ENCODE measurements at regions not wholly inside any gene's neighbourhood (a gene's known extent, or its start where the extent isn't known, plus 50 kb on each side); places are given as distances from the start of the nearest gene placed in this dataset.

DNA sequence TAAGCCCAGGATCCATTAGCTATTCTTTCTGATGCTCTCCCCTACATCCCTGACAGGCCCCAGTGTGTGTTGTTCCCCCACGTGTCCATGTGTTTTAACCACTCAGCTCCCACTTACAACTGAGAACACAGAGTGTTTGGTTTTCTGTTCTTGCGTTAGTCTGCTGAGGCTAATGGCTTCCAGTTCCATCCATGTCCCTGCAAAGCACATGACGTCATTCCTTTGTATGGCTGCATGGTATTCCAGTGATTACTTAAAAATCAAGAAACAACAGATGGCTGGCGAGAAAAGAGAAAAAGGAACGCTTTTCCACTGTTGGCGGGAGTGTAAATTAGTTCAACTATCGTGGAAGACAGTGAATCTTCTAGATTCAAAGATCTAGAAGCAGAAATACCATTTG, 556.0 kb downstream of the PTPRC start:
- POLR2A ChIA-PET, result interaction anchor here (0.7 kb wide), 1 partner anchor 271 kb away, joined by 3 read pairs; no protein-coding TSS in a partner anchor
- Mint-ChIP-seq H3K27me3 (no peaks in the 10 kb centered on the region), H3K9me3 (no peaks in the 10 kb centered on the region), H3K27ac (no peak overlapping the region), H3K4me3 (no peak overlapping the region), H3K4me1 (ENCODE audit: low read depth) (no peaks in the 10 kb centered on the region), H3K36me3 (ENCODE audit: low read depth) (no peaks in the 10 kb centered on the region)
- ATAC-seq (no peak), DNase-seq (no peak)
- intact Hi-C loops (cut with micrococcal nuclease), result no loop called here
- CTCF ChIA-PET, result no interaction called here
- TF ChIP-seq, protein P1, sequence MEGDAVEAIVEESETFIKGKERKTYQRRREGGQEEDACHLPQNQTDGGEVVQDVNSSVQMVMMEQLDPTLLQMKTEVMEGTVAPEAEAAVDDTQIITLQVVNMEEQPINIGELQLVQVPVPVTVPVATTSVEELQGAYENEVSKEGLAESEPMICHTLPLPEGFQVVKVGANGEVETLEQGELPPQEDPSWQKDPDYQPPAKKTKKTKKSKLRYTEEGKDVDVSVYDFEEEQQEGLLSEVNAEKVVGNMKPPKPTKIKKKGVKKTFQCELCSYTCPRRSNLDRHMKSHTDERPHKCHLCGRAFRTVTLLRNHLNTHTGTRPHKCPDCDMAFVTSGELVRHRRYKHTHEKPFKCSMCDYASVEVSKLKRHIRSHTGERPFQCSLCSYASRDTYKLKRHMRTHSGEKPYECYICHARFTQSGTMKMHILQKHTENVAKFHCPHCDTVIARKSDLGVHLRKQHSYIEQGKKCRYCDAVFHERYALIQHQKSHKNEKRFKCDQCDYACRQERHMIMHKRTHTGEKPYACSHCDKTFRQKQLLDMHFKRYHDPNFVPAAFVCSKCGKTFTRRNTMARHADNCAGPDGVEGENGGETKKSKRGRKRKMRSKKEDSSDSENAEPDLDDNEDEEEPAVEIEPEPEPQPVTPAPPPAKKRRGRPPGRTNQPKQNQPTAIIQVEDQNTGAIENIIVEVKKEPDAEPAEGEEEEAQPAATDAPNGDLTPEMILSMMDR (IDR thresholded peaks at IDR 0.05), result no peak

DNA sequence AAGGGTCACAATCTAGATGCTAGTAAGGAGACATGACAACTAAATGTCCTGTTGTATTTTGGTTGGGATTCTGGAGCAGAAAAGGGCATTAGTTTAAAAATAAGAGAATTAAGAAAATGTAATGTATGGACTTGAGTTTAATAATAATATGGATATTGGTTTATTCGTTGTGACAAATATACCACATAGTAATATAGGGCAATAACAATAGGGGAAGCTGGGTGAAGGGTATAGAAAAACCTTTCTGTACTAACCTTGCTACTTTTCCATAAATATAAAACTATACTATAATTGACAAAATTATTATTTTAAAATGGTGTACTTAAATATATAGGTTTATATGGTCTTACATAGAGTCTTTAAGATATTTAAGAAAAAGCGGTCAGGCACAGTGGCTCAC, 558.9 kb downstream of the PTPRC start:
- intact Hi-C loops (cut with micrococcal nuclease), result no loop called here
- no peaks in the 10 kb centered on the region for H3K27me3 Mint-ChIP-seq
- ATAC-seq, result no peak
- TF ChIP-seq, protein P1 (IDR thresholded peaks at IDR 0.05), result no peak
- H3K4me1 Mint-ChIP-seq (ENCODE audit: low read depth), result peaks cover 5% of the 10 kb centered on the region
- H3K27ac Mint-ChIP-seq, result no peak overlapping the region
- CTCF ChIA-PET, result no interaction called here
- H3K4me3 Mint-ChIP-seq, result no peak overlapping the region
- H3K36me3 Mint-ChIP-seq (ENCODE audit: low read depth), result no peaks in the 10 kb centered on the region
- DNase-seq, result no peak
- H3K9me3 Mint-ChIP-seq, result no peaks in the 10 kb centered on the region
- POLR2A ChIA-PET, result no interaction called here

GRCh38 chr1:199202331-199202730, 563.5 kb downstream of the PTPRC start:
- POLR2A ChIA-PET, result no interaction called here

GRCh38 chr1:199204231-199204630, 565.4 kb downstream of the PTPRC start:
- H3K4me3 Mint-ChIP-seq, result no peak overlapping the region
- no peaks in the 10 kb centered on the region for H3K9me3 Mint-ChIP-seq
- TF ChIP-seq, protein P1 (IDR thresholded peaks at IDR 0.05), result no peak
- no peaks in the 10 kb centered on the region for H3K36me3 Mint-ChIP-seq (ENCODE audit: low read depth)
- POLR2A ChIA-PET, result no interaction called here
- H3K27ac Mint-ChIP-seq, result no peak overlapping the region
- peaks cover 5% of the 10 kb centered on the region for H3K4me1 Mint-ChIP-seq (ENCODE audit: low read depth)
- H3K27me3 Mint-ChIP-seq, result no peaks in the 10 kb centered on the region
- CTCF ChIA-PET, result no interaction called here
- DNase-seq, result no peak
- intact Hi-C loops (cut with micrococcal nuclease), result no loop called here
- ATAC-seq, result no peak

More at GRCh38 chr1:199202331-199202730, 563.5 kb downstream of the PTPRC start:
- H3K36me3 Mint-ChIP-seq (ENCODE audit: low read depth), result no peaks in the 10 kb centered on the region
- TF ChIP-seq, protein P1 (IDR thresholded peaks at IDR 0.05), result no peak
- H3K4me3 Mint-ChIP-seq, result no peak overlapping the region
- CTCF ChIA-PET, result no interaction called here
- intact Hi-C loops (cut with micrococcal nuclease), result no loop called here
- no peak overlapping the region for H3K27ac Mint-ChIP-seq
- peaks cover 5% of the 10 kb centered on the region for H3K4me1 Mint-ChIP-seq (ENCODE audit: low read depth)
- no peaks in the 10 kb centered on the region for H3K9me3 Mint-ChIP-seq
- H3K27me3 Mint-ChIP-seq, result no peaks in the 10 kb centered on the region
- no peak for ATAC-seq
- no peak for DNase-seq

GRCh38 chr1:199205740-199206441, 567.1 kb downstream of the PTPRC start:
- TF ChIP-seq, protein P1 (IDR thresholded peaks at IDR 0.05), result no peak
- no peak overlapping the region for H3K4me3 Mint-ChIP-seq
- no peaks in the 10 kb centered on the region for H3K36me3 Mint-ChIP-seq (ENCODE audit: low read depth)
- no peak for DNase-seq
- intact Hi-C loops (cut with micrococcal nuclease), result no loop called here
- ChIA-PET CTCF (no interaction called here), POLR2A (no interaction called here)
- no peaks in the 10 kb centered on the region for H3K27me3 Mint-ChIP-seq
- ATAC-seq, result no peak
- peaks cover 5% of the 10 kb centered on the region for H3K4me1 Mint-ChIP-seq (ENCODE audit: low read depth)
- H3K27ac Mint-ChIP-seq, result no peak overlapping the region
- peaks cover 2% of the 10 kb centered on the region for H3K9me3 Mint-ChIP-seq

Measured in activated CD8-positive, alpha-beta T cell treated with anti-CD3 and anti-CD28 coated beads for 36 hours (primary cell).